ENCODE measurements at regions not wholly inside any gene's neighbourhood (a gene's known extent, or its start where the extent isn't known, plus 50 kb on each side); places are given as distances from the start of the nearest gene placed in this dataset.

DNA sequence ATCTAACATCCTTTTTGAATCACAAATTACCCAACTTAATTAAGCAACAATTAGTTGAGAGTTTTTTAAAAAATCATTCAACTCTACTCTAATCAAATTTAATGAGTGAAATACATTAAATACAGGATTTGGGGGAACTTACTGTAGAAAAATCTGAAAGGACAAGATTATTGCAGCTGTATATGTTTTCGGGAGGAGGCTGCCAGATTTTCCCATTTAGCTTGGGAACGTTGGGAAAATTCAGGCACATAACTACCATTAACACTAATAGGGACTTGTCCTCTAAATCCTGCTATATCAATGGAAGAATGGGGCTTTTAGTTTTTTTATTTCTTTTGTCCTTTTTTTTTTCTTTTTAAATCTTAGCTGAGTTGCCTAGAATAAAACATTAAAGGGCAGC lies 691.4 kb upstream of the FZD8 start:
- Histone ChIP-seq H3K27me3 (no peaks in the 10 kb centered on the region), H3K27ac (no peak overlapping the region), H3K4me3 (no peak overlapping the region), H3K9me3 (no peaks in the 10 kb centered on the region), H3K36me3 (no peaks in the 10 kb centered on the region), H3K4me1 (no peaks in the 10 kb centered on the region)
- no peak for DNase-seq (ENCODE audit: low spot score in 2 of 2)
- 73% methylated on average over 2 of the region's 2 CpGs for WGBS
- no peak for TF ChIP-seq POLR2AphosphoS5 (IDR thresholded peaks at IDR 0.05)
- no peak for TF ChIP-seq POLR2A (IDR thresholded peaks at IDR 0.05)
- no peak for TF ChIP-seq EP300 (IDR thresholded peaks at IDR 0.05)
- TF ChIP-seq, protein P1, sequence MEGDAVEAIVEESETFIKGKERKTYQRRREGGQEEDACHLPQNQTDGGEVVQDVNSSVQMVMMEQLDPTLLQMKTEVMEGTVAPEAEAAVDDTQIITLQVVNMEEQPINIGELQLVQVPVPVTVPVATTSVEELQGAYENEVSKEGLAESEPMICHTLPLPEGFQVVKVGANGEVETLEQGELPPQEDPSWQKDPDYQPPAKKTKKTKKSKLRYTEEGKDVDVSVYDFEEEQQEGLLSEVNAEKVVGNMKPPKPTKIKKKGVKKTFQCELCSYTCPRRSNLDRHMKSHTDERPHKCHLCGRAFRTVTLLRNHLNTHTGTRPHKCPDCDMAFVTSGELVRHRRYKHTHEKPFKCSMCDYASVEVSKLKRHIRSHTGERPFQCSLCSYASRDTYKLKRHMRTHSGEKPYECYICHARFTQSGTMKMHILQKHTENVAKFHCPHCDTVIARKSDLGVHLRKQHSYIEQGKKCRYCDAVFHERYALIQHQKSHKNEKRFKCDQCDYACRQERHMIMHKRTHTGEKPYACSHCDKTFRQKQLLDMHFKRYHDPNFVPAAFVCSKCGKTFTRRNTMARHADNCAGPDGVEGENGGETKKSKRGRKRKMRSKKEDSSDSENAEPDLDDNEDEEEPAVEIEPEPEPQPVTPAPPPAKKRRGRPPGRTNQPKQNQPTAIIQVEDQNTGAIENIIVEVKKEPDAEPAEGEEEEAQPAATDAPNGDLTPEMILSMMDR (IDR thresholded peaks at IDR 0.05), result no peak

DNA sequence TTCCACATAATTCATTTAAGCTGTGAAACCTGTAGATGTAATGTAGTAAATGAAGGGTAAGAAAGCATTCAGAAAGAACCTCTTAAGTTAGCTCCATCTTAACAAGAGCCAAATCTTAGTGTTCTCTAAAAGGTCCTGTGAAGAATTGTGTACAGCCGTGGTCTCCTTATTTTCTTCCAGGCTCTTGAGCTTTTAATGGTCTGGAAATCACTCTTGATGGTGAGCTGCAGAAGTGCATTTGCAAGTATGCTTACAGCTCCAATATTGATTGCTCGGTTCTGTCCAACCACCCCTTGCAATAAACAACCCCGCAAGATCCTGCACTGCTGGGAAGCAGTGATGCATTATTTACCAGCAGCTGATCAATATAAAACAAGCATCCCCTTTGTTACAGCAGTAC lies 690.8 kb upstream of the FZD8 start:
- WGBS, result 90% methylated on average over 3 of the region's 3 CpGs
- H3K27ac ChIP-seq, result no peak overlapping the region
- TF ChIP-seq POLR2AphosphoS5 (IDR thresholded peaks at IDR 0.05), result no peak
- TF ChIP-seq, protein P1 (IDR thresholded peaks at IDR 0.05), result no peak
- TF ChIP-seq EP300 (IDR thresholded peaks at IDR 0.05), result no peak
- TF ChIP-seq POLR2A (IDR thresholded peaks at IDR 0.05), result no peak

DNA sequence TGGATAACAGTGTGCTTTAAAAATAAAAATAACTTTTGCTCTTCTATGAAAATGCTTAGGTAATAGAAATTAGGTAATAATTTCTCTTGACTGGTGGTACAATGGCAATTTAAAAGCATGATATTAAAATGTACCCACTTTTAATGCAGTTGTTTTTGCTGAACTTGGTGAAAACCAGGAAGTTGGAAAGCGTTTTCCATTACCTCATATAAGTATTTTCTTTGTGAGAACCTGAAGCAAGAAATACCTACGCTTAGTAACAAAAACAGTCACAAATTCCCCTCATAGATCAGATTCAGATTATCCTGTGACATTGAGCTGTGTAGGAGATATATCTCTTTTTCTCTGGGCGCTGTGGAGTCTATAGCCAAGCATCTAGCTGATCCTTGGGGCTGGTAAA lies 689.0 kb upstream of the FZD8 start:
- H3K27me3 ChIP-seq, result no peaks in the 10 kb centered on the region
- TF ChIP-seq EP300 (IDR thresholded peaks at IDR 0.05) (no peak), POLR2AphosphoS5 (IDR thresholded peaks at IDR 0.05) (no peak), POLR2A (IDR thresholded peaks at IDR 0.05) (no peak)
- TF ChIP-seq, protein P1 (IDR thresholded peaks at IDR 0.05), result no peak
- 71% methylated on average over 3 of the region's 3 CpGs for WGBS
- H3K9me3 ChIP-seq, result no peaks in the 10 kb centered on the region
- no peaks in the 10 kb centered on the region for H3K36me3 ChIP-seq
- H3K27ac ChIP-seq, result no peak overlapping the region
- no peaks in the 10 kb centered on the region for H3K4me1 ChIP-seq
- no peak overlapping the region for H3K4me3 ChIP-seq
- DNase-seq (ENCODE audit: low spot score in 2 of 2), result no peak

More for the DNA sequence above, 690.8 kb upstream of the FZD8 start:
- no peak overlapping the region for H3K4me3 ChIP-seq
- no peak for DNase-seq (ENCODE audit: low spot score in 2 of 2)
- no peaks in the 10 kb centered on the region for H3K36me3 ChIP-seq
- H3K4me1 ChIP-seq, result no peaks in the 10 kb centered on the region
- no peaks in the 10 kb centered on the region for H3K9me3 ChIP-seq
- H3K27me3 ChIP-seq, result no peaks in the 10 kb centered on the region

DNA sequence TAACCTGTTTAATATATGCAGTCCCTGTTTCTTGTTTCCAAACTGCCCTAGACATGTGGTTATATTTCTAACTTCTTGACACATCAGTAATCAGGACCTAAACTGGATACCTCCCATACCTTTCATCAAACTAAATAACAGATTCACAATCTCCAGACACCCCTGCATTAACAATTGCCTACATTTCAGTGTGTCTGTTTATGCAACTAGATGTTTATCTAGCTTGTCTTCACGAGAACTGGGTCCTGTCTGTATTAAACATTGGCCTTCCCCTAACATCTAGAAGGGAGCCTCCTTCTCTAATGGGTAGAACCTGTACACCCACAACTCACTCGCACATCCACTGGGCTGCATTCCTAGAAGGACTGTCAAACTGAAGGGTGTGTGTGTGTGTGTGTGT lies 683.7 kb upstream of the FZD8 start:
- no peak for DNase-seq (ENCODE audit: low spot score in 2 of 2)
- H3K27me3 ChIP-seq, result no peaks in the 10 kb centered on the region
- H3K9me3 ChIP-seq, result no peaks in the 10 kb centered on the region
- H3K27ac ChIP-seq, result no peak overlapping the region
- WGBS, result 82% methylated on average over 2 of the region's 2 CpGs
- no peaks in the 10 kb centered on the region for H3K4me1 ChIP-seq
- no peak overlapping the region for H3K4me3 ChIP-seq
- TF ChIP-seq, protein P1 (IDR thresholded peaks at IDR 0.05), result no peak
- TF ChIP-seq POLR2AphosphoS5 (IDR thresholded peaks at IDR 0.05) (no peak), EP300 (IDR thresholded peaks at IDR 0.05) (no peak), POLR2A (IDR thresholded peaks at IDR 0.05) (no peak)
- H3K36me3 ChIP-seq, result no peaks in the 10 kb centered on the region

DNA sequence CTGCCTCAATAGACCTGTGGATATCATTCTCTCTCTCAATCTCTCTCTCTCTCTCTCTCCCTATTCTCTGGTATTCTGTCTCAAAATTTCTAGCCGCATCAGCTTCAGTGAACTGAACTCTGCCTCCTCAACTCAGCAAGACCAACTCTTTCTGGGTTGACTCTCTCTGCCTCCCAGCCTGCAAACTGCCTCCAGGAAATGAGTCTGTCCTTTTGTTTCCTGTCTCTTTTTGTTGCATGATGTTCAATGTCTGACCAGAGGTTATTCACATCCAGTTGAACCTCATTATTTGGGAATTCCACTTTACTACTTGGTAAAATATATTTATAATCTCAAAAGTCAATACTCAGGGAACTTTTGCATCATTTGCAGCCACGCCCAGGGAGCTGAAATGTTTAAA lies 682.7 kb upstream of the FZD8 start:
- Histone ChIP-seq H3K36me3 (no peaks in the 10 kb centered on the region), H3K27me3 (no peaks in the 10 kb centered on the region), H3K4me3 (no peak overlapping the region), H3K4me1 (no peaks in the 10 kb centered on the region), H3K27ac (no peak overlapping the region), H3K9me3 (no peaks in the 10 kb centered on the region)
- DNase-seq (ENCODE audit: low spot score in 2 of 2), result no peak
- WGBS, result 94% methylated on average over 2 of the region's 2 CpGs
- TF ChIP-seq, protein P1 (IDR thresholded peaks at IDR 0.05), result no peak
- no peak for TF ChIP-seq EP300 (IDR thresholded peaks at IDR 0.05)
- TF ChIP-seq POLR2AphosphoS5 (IDR thresholded peaks at IDR 0.05), result no peak
- TF ChIP-seq POLR2A (IDR thresholded peaks at IDR 0.05), result no peak
